SK-N-SH treated with all-trans-retinoic acid at 6 μM for 48 hours (cell line): ENCODE measurements at regions not wholly inside any gene's neighbourhood (a gene's known extent, or its start where the extent isn't known, plus 50 kb on each side); places are given as distances from the start of the nearest gene placed in this dataset.

ENCODE experiments used
- ATAC-seq: fragments of 200-7000 bp; cut with Tn5 transposase; 3 replicates; pipeline ENCODE4 v1.9.1; 2020; ENCODE audit warnings: mild to moderate bottlenecking, moderate library complexity
- BACH2 ChIP-seq: fragments of 250-450 bp; sonication (Bioruptor Pico); IDR thresholded peaks from 2 replicates; pipeline ENCODE4 v1.9.0; 2021; ENCODE audit warnings: mild to moderate bottlenecking, borderline replicate concordance
- CSDC2 ChIP-seq: fragments of 250-450 bp; sonication (Bioruptor Pico); IDR thresholded peaks from 2 replicates; pipeline ENCODE4 v1.5.0; 2020; ENCODE audit warnings: mild to moderate bottlenecking, moderate library complexity
- ESRRG ChIP-seq: fragments of 250-450 bp; sonication (Bioruptor Pico); IDR thresholded peaks from 2 replicates; pipeline ENCODE4 v1.6.1; 2021; ENCODE audit warnings: mild to moderate bottlenecking
- GLIS3 ChIP-seq: fragments of 250-450 bp; sonication (Bioruptor Pico); IDR thresholded peaks from 2 replicates; pipeline ENCODE4 v1.5.0; 2020; ENCODE audit warnings: mild to moderate bottlenecking, moderate library complexity
- OSR1 ChIP-seq: fragments of 250-450 bp; sonication (Bioruptor Pico); IDR thresholded peaks from 2 replicates; pipeline ENCODE4 v1.8.0; 2022; ENCODE audit warnings: moderate library complexity, mild to moderate bottlenecking, inconsistent platforms
- RARB ChIP-seq: fragments of 250-450 bp; sonication (Bioruptor Pico); IDR thresholded peaks from 2 replicates; pipeline ENCODE4 v1.8.0; 2021; ENCODE audit warnings: mild to moderate bottlenecking, moderate library complexity
- SNAI2 ChIP-seq: fragments of 250-450 bp; sonication (Bioruptor Pico); IDR thresholded peaks from 2 replicates; pipeline ENCODE4 v1.5.0; 2020; ENCODE audit warnings: mild to moderate bottlenecking, moderate library complexity
- TCF4 ChIP-seq: fragments of 250-450 bp; sonication (Bioruptor Pico); IDR thresholded peaks from 2 replicates; pipeline ENCODE4 v1.8.0; 2021; ENCODE audit warnings: mild to moderate bottlenecking, moderate library complexity, borderline replicate concordance
- ZFP3 ChIP-seq: fragments of 250-450 bp; sonication (Bioruptor Pico); IDR thresholded peaks from 2 replicates; pipeline ENCODE4 v1.5.0; 2020; ENCODE audit warnings: mild to moderate bottlenecking, moderate library complexity
- ZFP30 ChIP-seq: fragments of 450-650 bp; formaldehyde crosslinking; IDR thresholded peaks from 2 replicates; pipeline ENCODE4 v1.5.0; 2022; ENCODE audit warnings: mild to moderate bottlenecking, moderate library complexity
- ZNF565 ChIP-seq: fragments of 450-650 bp; formaldehyde crosslinking; conservative IDR thresholded peaks from 2 replicates; pipeline ENCODE4 v1.5.0; 2020; ENCODE audit warnings: low read depth, mild to moderate bottlenecking, moderate library complexity
- ZNF70 ChIP-seq: fragments of 450-650 bp; formaldehyde crosslinking; IDR thresholded peaks from 2 replicates; pipeline ENCODE4 v1.5.0; 2020; ENCODE audit warnings: mild to moderate bottlenecking, moderate library complexity
- ZNF8 ChIP-seq: fragments of 450-650 bp; formaldehyde crosslinking; IDR thresholded peaks from 2 replicates; pipeline ENCODE4 v1.5.0; 2020; ENCODE audit warnings: mild to moderate bottlenecking, moderate library complexity
- TF ChIP-seq, protein P1 (sequence below): fragments of 250-450 bp; sonication (Bioruptor Pico); IDR thresholded peaks from 2 replicates; pipeline ENCODE4 v1.5.0; 2020; ENCODE audit warnings: mild to moderate bottlenecking, moderate library complexity
- TF ChIP-seq, protein P2 (sequence below): fragments of 250-450 bp; sonication (Bioruptor Pico); IDR thresholded peaks from 2 replicates; pipeline ENCODE4 v1.5.1; 2021; ENCODE audit warnings: mild to moderate bottlenecking, moderate library complexity
- TF ChIP-seq, protein P3 (sequence below): fragments of 250-450 bp; sonication (Bioruptor Pico); IDR thresholded peaks from 2 replicates; pipeline ENCODE4 v1.8.0; 2020; ENCODE audit warnings: mild to moderate bottlenecking, moderate library complexity, borderline replicate concordance
- TF ChIP-seq, protein P4 (sequence below): fragments of 250-450 bp; sonication (Bioruptor Pico); IDR thresholded peaks from 2 replicates; pipeline ENCODE4 v1.5.1; 2020; ENCODE audit warnings: low read depth, mild to moderate bottlenecking, moderate library complexity

DNA sequence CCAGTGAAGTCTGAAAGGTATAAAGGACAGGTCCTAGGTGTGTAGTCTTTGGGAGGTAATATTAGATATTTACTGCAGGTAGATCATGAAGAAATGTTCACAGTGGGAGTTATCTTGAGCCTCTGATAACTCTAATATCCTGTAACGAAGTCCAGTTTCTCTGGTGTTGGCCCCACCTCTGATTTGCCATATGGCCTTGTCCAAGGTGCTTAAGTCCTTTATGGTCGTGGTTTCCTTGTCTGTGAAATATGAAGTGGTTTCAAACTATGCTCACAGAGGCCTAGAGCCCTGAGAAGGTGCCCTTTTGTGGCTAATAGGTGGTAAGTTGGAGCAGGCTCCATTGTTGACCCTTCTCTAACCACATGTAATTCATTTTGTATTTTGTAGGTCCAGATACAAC is 190.7 kb downstream of the ICOS start:
- TF ChIP-seq ESRRG (no peak), ZFP3 (CRISPR knock-in tag) (no peak)
- TF ChIP-seq, protein P1, sequence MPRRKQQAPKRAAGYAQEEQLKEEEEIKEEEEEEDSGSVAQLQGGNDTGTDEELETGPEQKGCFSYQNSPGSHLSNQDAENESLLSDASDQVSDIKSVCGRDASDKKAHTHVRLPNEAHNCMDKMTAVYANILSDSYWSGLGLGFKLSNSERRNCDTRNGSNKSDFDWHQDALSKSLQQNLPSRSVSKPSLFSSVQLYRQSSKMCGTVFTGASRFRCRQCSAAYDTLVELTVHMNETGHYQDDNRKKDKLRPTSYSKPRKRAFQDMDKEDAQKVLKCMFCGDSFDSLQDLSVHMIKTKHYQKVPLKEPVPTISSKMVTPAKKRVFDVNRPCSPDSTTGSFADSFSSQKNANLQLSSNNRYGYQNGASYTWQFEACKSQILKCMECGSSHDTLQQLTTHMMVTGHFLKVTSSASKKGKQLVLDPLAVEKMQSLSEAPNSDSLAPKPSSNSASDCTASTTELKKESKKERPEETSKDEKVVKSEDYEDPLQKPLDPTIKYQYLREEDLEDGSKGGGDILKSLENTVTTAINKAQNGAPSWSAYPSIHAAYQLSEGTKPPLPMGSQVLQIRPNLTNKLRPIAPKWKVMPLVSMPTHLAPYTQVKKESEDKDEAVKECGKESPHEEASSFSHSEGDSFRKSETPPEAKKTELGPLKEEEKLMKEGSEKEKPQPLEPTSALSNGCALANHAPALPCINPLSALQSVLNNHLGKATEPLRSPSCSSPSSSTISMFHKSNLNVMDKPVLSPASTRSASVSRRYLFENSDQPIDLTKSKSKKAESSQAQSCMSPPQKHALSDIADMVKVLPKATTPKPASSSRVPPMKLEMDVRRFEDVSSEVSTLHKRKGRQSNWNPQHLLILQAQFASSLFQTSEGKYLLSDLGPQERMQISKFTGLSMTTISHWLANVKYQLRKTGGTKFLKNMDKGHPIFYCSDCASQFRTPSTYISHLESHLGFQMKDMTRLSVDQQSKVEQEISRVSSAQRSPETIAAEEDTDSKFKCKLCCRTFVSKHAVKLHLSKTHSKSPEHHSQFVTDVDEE (CRISPR knock-in tag) = no peak
- ATAC-seq = no peak

DNA sequence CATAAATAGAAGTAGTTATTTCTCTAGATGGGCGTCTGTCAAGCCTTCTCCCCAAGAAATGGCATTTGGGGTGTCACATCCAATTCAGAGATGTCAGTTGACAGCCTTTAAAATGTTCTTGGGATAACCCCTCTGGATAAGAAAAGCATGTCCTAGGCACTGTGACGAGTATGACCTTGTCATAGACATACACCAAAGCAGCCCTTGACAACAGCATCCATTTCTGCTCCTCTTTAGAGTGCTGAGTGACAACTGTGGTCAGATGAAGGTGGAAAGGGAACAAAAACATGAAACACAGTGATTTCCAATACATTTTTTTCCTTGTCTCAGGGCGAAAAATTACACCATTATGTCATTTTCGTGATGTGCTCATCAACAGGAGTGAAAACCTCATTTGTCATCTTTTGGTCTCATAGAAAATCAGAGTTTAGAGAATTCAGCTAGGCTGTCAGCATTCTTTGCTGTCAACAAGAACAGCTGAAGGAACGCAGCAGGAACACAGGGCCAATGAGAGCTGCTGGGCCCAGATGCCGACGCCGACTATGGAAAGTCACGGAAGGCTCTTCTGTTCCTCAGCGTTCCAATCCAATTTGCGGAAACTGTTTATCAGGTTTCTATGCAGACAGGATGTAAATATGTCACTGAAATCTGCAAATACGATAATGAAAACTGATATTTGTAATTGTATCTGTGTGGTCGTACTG is 193.2 kb downstream of the ICOS start:
- ATAC-seq = no peak
- TF ChIP-seq ESRRG (no peak), GLIS3 (CRISPR knock-in tag) (no peak), RARB (no peak), OSR1 (CRISPR knock-in tag) (no peak), ZNF8 (no peak), ZFP30 (CRISPR knock-in tag) (no peak), ZNF565 (CRISPR knock-in tag) (no peak), SNAI2 (CRISPR knock-in tag) (no peak), BACH2 (CRISPR knock-in tag) (no peak)
- TF ChIP-seq, protein P2, sequence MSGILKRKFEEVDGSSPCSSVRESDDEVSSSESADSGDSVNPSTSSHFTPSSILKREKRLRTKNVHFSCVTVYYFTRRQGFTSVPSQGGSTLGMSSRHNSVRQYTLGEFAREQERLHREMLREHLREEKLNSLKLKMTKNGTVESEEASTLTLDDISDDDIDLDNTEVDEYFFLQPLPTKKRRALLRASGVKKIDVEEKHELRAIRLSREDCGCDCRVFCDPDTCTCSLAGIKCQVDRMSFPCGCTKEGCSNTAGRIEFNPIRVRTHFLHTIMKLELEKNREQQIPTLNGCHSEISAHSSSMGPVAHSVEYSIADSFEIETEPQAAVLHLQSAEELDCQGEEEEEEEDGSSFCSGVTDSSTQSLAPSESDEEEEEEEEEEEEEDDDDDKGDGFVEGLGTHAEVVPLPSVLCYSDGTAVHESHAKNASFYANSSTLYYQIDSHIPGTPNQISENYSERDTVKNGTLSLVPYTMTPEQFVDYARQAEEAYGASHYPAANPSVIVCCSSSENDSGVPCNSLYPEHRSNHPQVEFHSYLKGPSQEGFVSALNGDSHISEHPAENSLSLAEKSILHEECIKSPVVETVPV (CRISPR knock-in tag) = no peak
- TF ChIP-seq, protein P3, sequence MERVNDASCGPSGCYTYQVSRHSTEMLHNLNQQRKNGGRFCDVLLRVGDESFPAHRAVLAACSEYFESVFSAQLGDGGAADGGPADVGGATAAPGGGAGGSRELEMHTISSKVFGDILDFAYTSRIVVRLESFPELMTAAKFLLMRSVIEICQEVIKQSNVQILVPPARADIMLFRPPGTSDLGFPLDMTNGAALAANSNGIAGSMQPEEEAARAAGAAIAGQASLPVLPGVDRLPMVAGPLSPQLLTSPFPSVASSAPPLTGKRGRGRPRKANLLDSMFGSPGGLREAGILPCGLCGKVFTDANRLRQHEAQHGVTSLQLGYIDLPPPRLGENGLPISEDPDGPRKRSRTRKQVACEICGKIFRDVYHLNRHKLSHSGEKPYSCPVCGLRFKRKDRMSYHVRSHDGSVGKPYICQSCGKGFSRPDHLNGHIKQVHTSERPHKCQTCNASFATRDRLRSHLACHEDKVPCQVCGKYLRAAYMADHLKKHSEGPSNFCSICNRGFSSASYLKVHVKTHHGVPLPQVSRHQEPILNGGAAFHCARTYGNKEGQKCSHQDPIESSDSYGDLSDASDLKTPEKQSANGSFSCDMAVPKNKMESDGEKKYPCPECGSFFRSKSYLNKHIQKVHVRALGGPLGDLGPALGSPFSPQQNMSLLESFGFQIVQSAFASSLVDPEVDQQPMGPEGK (CRISPR knock-in tag) = no peak

DNA sequence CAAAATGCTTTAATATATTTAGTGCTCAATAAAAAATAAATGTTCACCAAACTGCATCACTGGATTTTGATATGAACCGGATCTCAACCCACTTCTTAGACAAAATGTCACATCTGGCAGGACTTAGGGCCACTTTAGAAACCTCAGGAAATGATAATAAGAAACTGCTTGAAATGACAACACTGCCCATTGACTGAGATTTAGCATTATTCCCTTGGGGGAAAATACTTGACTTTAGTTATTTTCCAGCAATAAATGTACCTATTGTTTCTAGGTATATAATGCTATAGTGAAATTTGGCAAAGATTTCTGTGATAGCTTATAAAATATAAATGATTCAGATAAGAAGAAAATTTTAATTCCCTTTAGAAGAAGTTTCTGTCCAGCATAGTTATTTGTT is 195.1 kb downstream of the ICOS start:
- no peak for ATAC-seq
- TF ChIP-seq GLIS3 (CRISPR knock-in tag) (no peak), ZNF8 (no peak), ZFP30 (CRISPR knock-in tag) (no peak), BACH2 (CRISPR knock-in tag) (no peak), RARB (no peak), SNAI2 (CRISPR knock-in tag) (no peak), ZNF70 (CRISPR knock-in tag) (no peak), OSR1 (CRISPR knock-in tag) (no peak)
- TF ChIP-seq, protein P1 (CRISPR knock-in tag) = no peak
- TF ChIP-seq, protein P3 (CRISPR knock-in tag) = no peak

DNA sequence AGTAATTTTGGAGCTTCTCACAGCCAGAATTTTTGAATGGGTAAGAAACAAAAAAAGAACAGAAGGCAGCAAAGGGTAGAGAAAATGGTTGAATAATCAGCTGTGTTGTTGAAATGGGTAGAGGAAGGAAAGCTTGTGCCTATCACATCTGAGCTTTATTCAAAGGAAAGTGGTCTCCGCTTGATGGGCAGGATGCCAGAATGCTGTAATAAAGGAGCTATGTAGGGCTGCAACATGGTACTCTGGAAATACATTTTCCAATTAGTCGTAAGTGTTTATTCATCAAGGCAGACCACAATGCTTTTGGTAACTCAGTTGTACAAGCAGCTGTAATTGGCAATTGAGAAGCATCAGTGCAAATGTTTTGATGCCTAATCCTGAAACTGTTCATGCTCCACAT is 196.9 kb downstream of the ICOS start:
- no peak for ATAC-seq
- TF ChIP-seq, protein P1 (CRISPR knock-in tag) = no peak
- TF ChIP-seq, protein P2 (CRISPR knock-in tag) = no peak
- TF ChIP-seq ESRRG = no peak
- no peak for TF ChIP-seq TCF4 (CRISPR knock-in tag)
- no peak for TF ChIP-seq CSDC2 (CRISPR knock-in tag)
- TF ChIP-seq ZFP30 (CRISPR knock-in tag) = no peak
- TF ChIP-seq ZNF8 = no peak
- TF ChIP-seq, protein P4, sequence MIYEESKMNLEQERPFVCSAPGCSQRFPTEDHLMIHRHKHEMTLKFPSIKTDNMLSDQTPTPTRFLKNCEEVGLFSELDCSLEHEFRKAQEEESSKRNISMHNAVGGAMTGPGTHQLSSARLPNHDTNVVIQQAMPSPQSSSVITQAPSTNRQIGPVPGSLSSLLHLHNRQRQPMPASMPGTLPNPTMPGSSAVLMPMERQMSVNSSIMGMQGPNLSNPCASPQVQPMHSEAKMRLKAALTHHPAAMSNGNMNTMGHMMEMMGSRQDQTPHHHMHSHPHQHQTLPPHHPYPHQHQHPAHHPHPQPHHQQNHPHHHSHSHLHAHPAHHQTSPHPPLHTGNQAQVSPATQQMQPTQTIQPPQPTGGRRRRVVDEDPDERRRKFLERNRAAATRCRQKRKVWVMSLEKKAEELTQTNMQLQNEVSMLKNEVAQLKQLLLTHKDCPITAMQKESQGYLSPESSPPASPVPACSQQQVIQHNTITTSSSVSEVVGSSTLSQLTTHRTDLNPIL (CRISPR knock-in tag) = no peak
- no peak for TF ChIP-seq RARB
